ENCODE measurements at regions not wholly inside any gene's neighbourhood (a gene's known extent, or its start where the extent isn't known, plus 50 kb on each side); places are given as distances from the start of the nearest gene placed in this dataset.

GRCh38 chr14:25110106-25110505 is 60.2 kb upstream of the STXBP6 start:
- TF ChIP-seq CTCF (conservative IDR thresholded peaks at IDR 0.05 in 1 of 2, IDR thresholded peaks at IDR 0.05 in 1 of 2; ENCODE audit: low read depth in 1 of 2, low read length in 2 of 2) (no peak), EZH2 (IDR thresholded peaks at IDR 0.05; ENCODE audit: low read length, missing control alignments) (no peak)

Measured in fibroblast of lung (primary cell).